Trophoblast cell (in vitro differentiated cells and primary cell): ENCODE measurements at regions not wholly inside any gene's neighbourhood (a gene's known extent, or its start where the extent isn't known, plus 50 kb on each side); places are given as distances from the start of the nearest gene placed in this dataset.

ENCODE experiments used
- DNase-seq, 2 donors: peaks; one replicate each; pipeline ENCODE4 v3.0.0-alpha.2; 2016
- H2AFZ ChIP-seq: 2 replicates; pipeline ENCODE4 v1.6.1; 2013; ENCODE audit warnings: low read length, moderate library complexity, mild to moderate bottlenecking; ENCODE audit not compliant: insufficient read depth, poor library complexity
- H2AK5ac ChIP-seq: 2 replicates; pipeline ENCODE4 v1.6.1; 2013; ENCODE audit warnings: mild to moderate bottlenecking, low read length
- H2BK120ac ChIP-seq: 2 replicates; pipeline ENCODE4 v1.6.1; 2013; ENCODE audit warnings: low read length, mild to moderate bottlenecking, moderate library complexity; ENCODE audit not compliant: insufficient read depth, poor library complexity
- H2BK12ac ChIP-seq: 2 replicates; pipeline ENCODE4 v1.6.1; 2013; ENCODE audit warnings: mild to moderate bottlenecking, low read length, moderate library complexity
- H2BK5ac ChIP-seq: 2 replicates; pipeline ENCODE4 v1.6.1; 2013; ENCODE audit warnings: low read length, low read depth, moderate library complexity, mild to moderate bottlenecking; ENCODE audit not compliant: poor library complexity
- H3K14ac ChIP-seq: 2 replicates; pipeline ENCODE4 v1.6.1; 2013; ENCODE audit warnings: mild to moderate bottlenecking, low read length
- H3K18ac ChIP-seq: 2 replicates; pipeline ENCODE4 v1.6.1; 2013; ENCODE audit warnings: mild to moderate bottlenecking, low read length
- H3K23ac ChIP-seq: 2 replicates; pipeline ENCODE4 v1.6.1; 2013; ENCODE audit warnings: low read length
- H3K27ac ChIP-seq: 2 replicates; pipeline ENCODE4 v1.5.1; 2013; ENCODE audit warnings: low read depth, mild to moderate bottlenecking, inconsistent platforms, low read length, moderate library complexity
- H3K27me3 ChIP-seq: 2 replicates; pipeline ENCODE4 v1.6.1; 2013; ENCODE audit warnings: inconsistent platforms, mild to moderate bottlenecking, low read length, moderate library complexity; ENCODE audit not compliant: insufficient read depth
- H3K36me3 ChIP-seq, 2 experiments: 1 replicate in 1 of 2; 2 replicates in 1 of 2; pipeline ENCODE4 v1.6.1; 2013; ENCODE audit warnings: low read length in 2 of 2, mild to moderate bottlenecking in 2 of 2, moderate library complexity in 1 of 2; ENCODE audit not compliant: insufficient read depth in 2 of 2, control insufficient read depth in 1 of 2
- H3K4ac ChIP-seq: 2 replicates; pipeline ENCODE4 v1.6.1; 2013; ENCODE audit warnings: low read depth, mild to moderate bottlenecking, low read length, moderate library complexity
- H3K4me1 ChIP-seq, 2 experiments: 1 replicate in 1 of 2; 2 replicates in 1 of 2; pipeline ENCODE4 v1.6.1; 2013; ENCODE audit warnings: low read length in 2 of 2, mild to moderate bottlenecking in 2 of 2, moderate library complexity in 1 of 2; ENCODE audit not compliant: insufficient read depth in 2 of 2, control insufficient read depth in 1 of 2
- H3K4me2 ChIP-seq: 2 replicates; pipeline ENCODE4 v1.6.1; 2013; ENCODE audit warnings: inconsistent platforms, mild to moderate bottlenecking, low read length, moderate library complexity
- H3K4me3 ChIP-seq: 2 replicates; pipeline ENCODE4 v1.5.1; 2013; ENCODE audit warnings: mild to moderate bottlenecking, low read depth, low read length, inconsistent platforms
- H3K79me1 ChIP-seq: one replicate; pipeline ENCODE4 v1.6.1; 2013; ENCODE audit warnings: low read length
- H3K79me2 ChIP-seq: 2 replicates; pipeline ENCODE4 v1.6.1; 2013; ENCODE audit warnings: low read length, mild to moderate bottlenecking; ENCODE audit not compliant: control insufficient read depth, insufficient read depth, poor library complexity
- H3K9ac ChIP-seq: 2 replicates; pipeline ENCODE4 v1.6.1; 2013; ENCODE audit warnings: mild to moderate bottlenecking, low read length
- H3K9me3 ChIP-seq: 2 replicates; pipeline ENCODE4 v1.6.1; 2013; ENCODE audit warnings: low read depth, mild to moderate bottlenecking, control low read depth, inconsistent platforms, low read length; ENCODE audit not compliant: insufficient read depth
- H4K12ac ChIP-seq: 2 replicates; pipeline ENCODE4 v1.6.1; 2013; ENCODE audit warnings: low read depth, mild to moderate bottlenecking, low read length, moderate library complexity
- H4K8ac ChIP-seq: 2 replicates; pipeline ENCODE4 v1.6.1; 2013; ENCODE audit warnings: low read depth, mild to moderate bottlenecking, low read length, moderate library complexity
- H4K91ac ChIP-seq: one replicate; pipeline ENCODE4 v1.6.1; 2013; ENCODE audit warnings: low read depth, mild to moderate bottlenecking, low read length, moderate library complexity
- WGBS: extraction: QIAGEN DNeasy Blood & Tissue Kit; methylation state at CpG from one replicate; pipeline ENCODE4 v1.1.7; 2013; ENCODE audit warnings: missing lambda C conversion rate; ENCODE audit not compliant: insufficient read length, insufficient coverage; ENCODE audit errors: extremely low coverage; 5-methylcytosine and 5-hydroxymethylcytosine counted together

DNA sequence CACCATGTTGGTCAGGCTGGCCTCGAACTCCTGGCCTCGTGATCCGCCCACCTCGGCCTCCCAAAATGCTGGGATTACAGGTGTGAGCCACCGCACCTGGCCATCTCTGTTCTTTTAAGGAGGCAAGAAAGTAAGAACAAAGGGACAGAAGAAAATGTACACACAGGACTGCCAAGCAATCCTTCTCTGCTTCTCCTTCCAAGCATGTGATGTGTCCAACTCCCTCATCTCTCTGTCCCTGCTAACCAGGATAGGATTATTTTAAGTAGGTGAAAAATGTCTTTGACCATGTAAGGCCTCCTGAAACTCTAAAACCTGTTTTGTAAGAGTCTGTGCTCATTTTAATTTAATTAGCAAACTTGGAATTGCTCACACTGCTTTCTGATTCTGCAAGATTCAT lies 89.3 kb upstream of the ATL2 start:
- Histone ChIP-seq H3K18ac (no peak overlapping the region), H4K8ac (no peak overlapping the region), H3K9me3 (peaks cover 4% of the 10 kb centered on the region), H2BK5ac (no peak overlapping the region), H3K27ac (no peak overlapping the region), H3K4me3 (no peak overlapping the region), H2AFZ (no peak overlapping the region), H4K91ac (no peak overlapping the region), H2BK120ac (no peak overlapping the region), H3K4ac (no peak overlapping the region), H2BK12ac (no peak overlapping the region), H3K27me3 (no peaks in the 10 kb centered on the region), H3K9ac (no peak overlapping the region), H3K79me1 (no peaks in the 10 kb centered on the region), H4K12ac (no peak overlapping the region), H3K36me3 (no peaks in the 10 kb centered on the region), H2AK5ac (no peak overlapping the region), H3K14ac (no peak overlapping the region), H3K23ac (no peak overlapping the region), H3K79me2 (no peaks in the 10 kb centered on the region), H3K4me2 (no peak overlapping the region), H3K4me1 (peaks cover 2 to 3% of the 10 kb centered on the region in 2 experiments)
- no CpG with 5 or more reads among the region's 5 CpGs for WGBS
- DNase-seq: no peak

DNA sequence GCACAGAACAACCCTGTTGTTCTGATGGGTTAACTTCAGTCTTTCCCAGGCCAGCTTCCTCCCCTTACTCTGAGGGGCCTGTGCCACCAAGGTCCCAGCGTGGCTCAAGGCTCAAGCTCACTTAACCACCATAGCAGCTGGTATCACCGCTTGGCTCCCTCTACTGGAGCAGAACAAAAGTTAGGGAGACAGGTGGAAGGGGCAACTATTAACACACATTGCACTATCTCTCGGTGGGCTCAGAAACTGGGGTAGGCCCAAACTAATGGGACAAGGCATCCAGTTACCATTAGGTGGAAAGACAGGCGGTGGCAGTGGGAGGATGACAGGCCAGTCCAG lies 88.7 kb upstream of the ATL2 start:
- H2BK12ac ChIP-seq: no peak overlapping the region
- no peak overlapping the region for H2AFZ ChIP-seq
- no peak overlapping the region for H2BK120ac ChIP-seq
- H3K36me3 ChIP-seq: no peaks in the 10 kb centered on the region
- H3K23ac ChIP-seq: no peak overlapping the region
- WGBS: no CpG with 5 or more reads among the region's 4 CpGs
- no peak overlapping the region for H4K12ac ChIP-seq
- H4K91ac ChIP-seq: no peak overlapping the region
- H4K8ac ChIP-seq: no peak overlapping the region
- peaks cover 2 to 3% of the 10 kb centered on the region in 2 experiments for H3K4me1 ChIP-seq
- peak in 1 of 2 donors; percentile 26 for DNase-seq
- no peak overlapping the region for H2BK5ac ChIP-seq
- H3K4me3 ChIP-seq: no peak overlapping the region
- no peak overlapping the region for H3K4ac ChIP-seq
- peaks cover 4% of the 10 kb centered on the region for H3K9me3 ChIP-seq
- no peaks in the 10 kb centered on the region for H3K79me1 ChIP-seq
- no peaks in the 10 kb centered on the region for H3K27me3 ChIP-seq
- no peak overlapping the region for H3K14ac ChIP-seq
- H3K79me2 ChIP-seq: no peaks in the 10 kb centered on the region
- no peak overlapping the region for H2AK5ac ChIP-seq
- H3K27ac ChIP-seq: no peak overlapping the region
- H3K18ac ChIP-seq: no peak overlapping the region
- H3K9ac ChIP-seq: no peak overlapping the region
- H3K4me2 ChIP-seq: no peak overlapping the region

DNA sequence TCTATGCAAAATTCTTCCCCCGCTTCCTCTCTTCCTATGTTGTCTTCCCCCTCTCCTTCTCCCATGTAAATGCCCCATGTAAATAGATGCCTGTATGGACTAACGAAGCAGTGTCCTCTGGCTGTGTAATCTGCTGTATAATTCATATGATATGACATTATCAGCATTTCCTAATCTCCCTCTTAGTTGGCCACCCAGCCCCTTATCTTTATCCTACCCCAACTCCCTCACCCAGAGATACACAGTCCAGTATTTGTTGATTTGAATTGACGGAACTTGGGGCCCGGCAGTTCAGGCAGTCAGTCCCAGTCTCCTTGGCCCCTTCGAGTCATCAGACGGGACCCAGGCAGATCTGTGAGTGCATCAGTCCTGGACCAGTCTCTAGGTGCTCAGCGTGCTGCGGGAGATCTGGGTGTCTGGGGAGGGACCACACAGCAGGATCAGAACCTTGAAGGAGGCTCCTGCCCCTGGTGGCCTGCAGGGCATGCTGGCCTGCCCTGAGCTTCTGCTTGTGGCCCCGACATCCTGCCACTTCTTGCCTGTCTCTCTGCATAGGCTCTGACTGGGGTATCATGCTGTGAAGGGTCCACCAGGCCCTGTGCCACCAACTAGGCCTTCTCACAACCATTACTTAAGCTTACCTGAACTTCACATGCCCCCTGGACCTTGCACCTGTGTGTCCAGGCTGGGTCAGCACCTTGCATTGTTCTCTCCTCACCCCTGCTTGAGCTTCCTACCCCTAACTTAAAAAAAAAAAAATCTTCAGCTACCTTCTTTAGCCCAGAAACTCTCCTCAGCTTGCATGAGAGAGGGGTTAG lies 88.1 kb upstream of the ATL2 start:
- H4K8ac ChIP-seq: no peak overlapping the region
- H3K18ac ChIP-seq: no peak overlapping the region
- no peak overlapping the region for H3K23ac ChIP-seq
- H3K79me1 ChIP-seq: no peaks in the 10 kb centered on the region
- no peak overlapping the region for H2BK12ac ChIP-seq
- no peak overlapping the region for H3K4me2 ChIP-seq
- H3K14ac ChIP-seq: no peak overlapping the region
- H3K4me1 ChIP-seq: peaks cover 2 to 3% of the 10 kb centered on the region in 2 experiments
- H4K91ac ChIP-seq: no peak overlapping the region
- no peaks in the 10 kb centered on the region for H3K27me3 ChIP-seq
- no peak overlapping the region for H4K12ac ChIP-seq
- H2BK120ac ChIP-seq: no peak overlapping the region
- H3K4me3 ChIP-seq: no peak overlapping the region
- H3K9me3 ChIP-seq: peaks cover 4% of the 10 kb centered on the region
- H2BK5ac ChIP-seq: no peak overlapping the region
- H3K79me2 ChIP-seq: no peaks in the 10 kb centered on the region
- no peak for DNase-seq
- no peak overlapping the region for H3K27ac ChIP-seq
- H3K4ac ChIP-seq: no peak overlapping the region
- H3K36me3 ChIP-seq: no peaks in the 10 kb centered on the region
- H2AFZ ChIP-seq: no peak overlapping the region
- H3K9ac ChIP-seq: no peak overlapping the region
- no CpG with 5 or more reads among the region's 9 CpGs for WGBS
- H2AK5ac ChIP-seq: no peak overlapping the region

DNA sequence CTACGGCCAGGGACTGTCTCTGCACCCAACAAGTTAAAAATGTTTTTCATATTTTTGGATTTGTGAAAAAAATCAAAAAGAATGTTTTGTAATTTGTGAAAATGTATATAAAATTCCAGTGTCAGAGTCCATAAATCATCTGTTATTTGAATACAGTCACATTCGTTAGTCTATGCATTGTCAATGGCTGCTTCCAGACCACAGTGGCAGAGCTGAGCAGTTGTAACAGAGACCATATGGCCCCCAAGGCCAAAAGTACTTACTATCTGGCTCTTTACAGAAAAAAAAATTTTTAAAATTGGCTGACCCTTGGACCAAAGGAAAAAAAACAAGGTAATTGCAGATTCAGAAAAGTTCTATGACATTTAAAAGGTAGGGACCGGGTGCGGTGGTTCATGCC lies 86.7 kb upstream of the ATL2 start:
- Histone ChIP-seq H3K14ac (no peak overlapping the region), H4K8ac (no peak overlapping the region), H2AK5ac (no peak overlapping the region), H2AFZ (no peak overlapping the region), H2BK12ac (no peak overlapping the region), H3K4me2 (no peak overlapping the region), H3K9ac (no peak overlapping the region), H2BK5ac (no peak overlapping the region), H3K79me1 (no peaks in the 10 kb centered on the region), H4K91ac (no peak overlapping the region), H3K27ac (no peak overlapping the region), H3K9me3 (peaks cover 4% of the 10 kb centered on the region), H2BK120ac (no peak overlapping the region), H3K79me2 (no peaks in the 10 kb centered on the region), H3K4me1 (peaks cover 2 to 3% of the 10 kb centered on the region in 2 experiments), H3K18ac (no peak overlapping the region), H3K36me3 (no peaks in the 10 kb centered on the region), H3K23ac (no peak overlapping the region), H3K27me3 (no peaks in the 10 kb centered on the region), H4K12ac (no peak overlapping the region), H3K4me3 (no peak overlapping the region), H3K4ac (no peak overlapping the region)
- WGBS: no CpG with 5 or more reads among the region's 4 CpGs
- DNase-seq: no peak
